Thymus (tissue), 11 donors: ENCODE measurements at regions not wholly inside any gene's neighbourhood (a gene's known extent, or its start where the extent isn't known, plus 50 kb on each side); places are given as distances from the start of the nearest gene placed in this dataset.

Experiments used
- DNase-seq, 9 donors: peaks; one replicate each; pipeline ENCODE4 v3.0.0-alpha.2; 2013; ENCODE audit warnings: low spot score in 9 of 9, low read depth in 6 of 9, missing footprints in 1 of 9
- H3K27ac ChIP-seq, 2 donors: one replicate each; pipeline ENCODE4 v1.5.1; 2013; ENCODE audit warnings: control low read depth in 1 of 2, low read depth in 1 of 2, low read length in 1 of 2, mild to moderate bottlenecking in 1 of 2, moderate library complexity in 1 of 2
- H3K27me3 ChIP-seq, 2 donors: one replicate each; pipeline ENCODE4 v1.5.1; 2013; ENCODE audit warnings: low read length in 1 of 2; ENCODE audit not compliant: control insufficient read depth in 2 of 2, insufficient read depth in 1 of 2
- H3K36me3 ChIP-seq, 2 donors: one replicate each; pipeline ENCODE4 v1.5.1; 2013; ENCODE audit warnings: low read length in 1 of 2, mild to moderate bottlenecking in 1 of 2, moderate library complexity in 1 of 2; ENCODE audit not compliant: control insufficient read depth in 2 of 2, insufficient read depth in 2 of 2
- H3K4me1 ChIP-seq, 2 donors: one replicate each; pipeline ENCODE4 v1.5.1; 2013; ENCODE audit warnings: low read length in 2 of 2; ENCODE audit not compliant: control insufficient read depth in 2 of 2, insufficient read depth in 2 of 2
- H3K4me3 ChIP-seq, 2 donors: one replicate each; pipeline ENCODE4 v1.5.1; 2013; ENCODE audit warnings: low read length in 2 of 2, control low read depth in 1 of 2, mild to moderate bottlenecking in 1 of 2
- H3K9me3 ChIP-seq, 2 donors: one replicate each; pipeline ENCODE4 v1.5.1; 2013; ENCODE audit warnings: low read length in 1 of 2, mild to moderate bottlenecking in 1 of 2; ENCODE audit not compliant: control insufficient read depth in 2 of 2, insufficient read depth in 1 of 2
- WGBS: extraction: QIAGEN DNeasy Blood & Tissue Kit; methylation state at CpG from one replicate; pipeline ENCODE4 v1.1.7; 2013; 5-methylcytosine and 5-hydroxymethylcytosine counted together
- donor health status: healthy.

GRCh38 chr4:165584916-165585315, 206.1 kb downstream of the CPE start:
- DNase-seq, result no peak
- Histone ChIP-seq H3K9me3 (no peaks in the 10 kb centered on the region), H3K4me3 (no peak overlapping the region), H3K4me1 (no peaks in the 10 kb centered on the region), H3K36me3 (no peaks in the 10 kb centered on the region), H3K27ac (no peak overlapping the region), H3K27me3 (no peaks in the 10 kb centered on the region)

DNA sequence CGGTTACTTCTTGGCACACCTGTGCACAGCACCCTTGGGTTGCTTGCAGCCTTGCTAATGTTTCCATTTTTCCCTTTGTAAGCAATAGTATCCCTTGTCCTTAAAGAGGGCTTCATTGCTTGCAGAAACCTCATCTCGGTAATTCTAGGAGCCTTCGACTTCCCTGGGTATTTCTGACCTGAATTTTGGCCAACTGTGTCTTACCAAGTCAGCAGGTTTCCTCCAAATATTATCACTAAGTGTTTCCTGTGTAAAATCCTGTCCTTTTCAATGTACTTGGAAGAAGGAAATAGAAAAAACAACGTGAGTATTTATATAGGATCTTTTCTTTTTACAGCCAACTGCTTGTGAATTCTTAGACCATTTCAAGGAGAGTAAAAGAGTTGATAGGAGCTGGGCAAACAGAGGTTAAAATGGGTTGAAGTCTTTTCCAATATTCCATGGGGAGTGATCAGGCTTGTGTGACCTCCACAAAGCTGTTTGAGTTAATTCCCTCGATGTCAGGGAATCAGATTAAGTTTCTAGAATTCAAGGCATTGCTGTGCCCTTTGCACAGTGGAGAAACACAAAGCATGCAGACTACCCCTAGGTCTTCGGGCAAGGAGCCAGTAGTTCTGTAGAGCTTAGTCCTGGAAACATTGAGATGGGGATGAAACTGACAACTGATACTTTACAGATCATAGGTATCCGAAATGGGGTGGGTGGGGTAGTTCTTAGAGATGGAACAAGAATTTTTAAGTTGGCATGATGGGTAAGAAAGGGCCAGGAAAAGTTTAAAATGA, 209.9 kb downstream of the CPE start:
- no peak for DNase-seq
- WGBS, result 85% methylated on average over 7 of the region's 7 CpGs
- H3K9me3 ChIP-seq, result no peaks in the 10 kb centered on the region

GRCh38 chr4:165592386-165592785, 213.6 kb downstream of the CPE start:
- Histone ChIP-seq H3K4me3 (no peak overlapping the region), H3K27me3 (no peaks in the 10 kb centered on the region), H3K27ac (no peak overlapping the region), H3K4me1 (no peaks in the 10 kb centered on the region), H3K9me3 (no peaks in the 10 kb centered on the region), H3K36me3 (no peaks in the 10 kb centered on the region)
- 87% methylated on average over 2 of the region's 2 CpGs for WGBS
- no peak for DNase-seq

More for the DNA sequence above, 209.9 kb downstream of the CPE start:
- Histone ChIP-seq H3K4me3 (no peak overlapping the region), H3K36me3 (no peaks in the 10 kb centered on the region), H3K27me3 (no peaks in the 10 kb centered on the region), H3K4me1 (no peaks in the 10 kb centered on the region), H3K27ac (no peak overlapping the region)

DNA sequence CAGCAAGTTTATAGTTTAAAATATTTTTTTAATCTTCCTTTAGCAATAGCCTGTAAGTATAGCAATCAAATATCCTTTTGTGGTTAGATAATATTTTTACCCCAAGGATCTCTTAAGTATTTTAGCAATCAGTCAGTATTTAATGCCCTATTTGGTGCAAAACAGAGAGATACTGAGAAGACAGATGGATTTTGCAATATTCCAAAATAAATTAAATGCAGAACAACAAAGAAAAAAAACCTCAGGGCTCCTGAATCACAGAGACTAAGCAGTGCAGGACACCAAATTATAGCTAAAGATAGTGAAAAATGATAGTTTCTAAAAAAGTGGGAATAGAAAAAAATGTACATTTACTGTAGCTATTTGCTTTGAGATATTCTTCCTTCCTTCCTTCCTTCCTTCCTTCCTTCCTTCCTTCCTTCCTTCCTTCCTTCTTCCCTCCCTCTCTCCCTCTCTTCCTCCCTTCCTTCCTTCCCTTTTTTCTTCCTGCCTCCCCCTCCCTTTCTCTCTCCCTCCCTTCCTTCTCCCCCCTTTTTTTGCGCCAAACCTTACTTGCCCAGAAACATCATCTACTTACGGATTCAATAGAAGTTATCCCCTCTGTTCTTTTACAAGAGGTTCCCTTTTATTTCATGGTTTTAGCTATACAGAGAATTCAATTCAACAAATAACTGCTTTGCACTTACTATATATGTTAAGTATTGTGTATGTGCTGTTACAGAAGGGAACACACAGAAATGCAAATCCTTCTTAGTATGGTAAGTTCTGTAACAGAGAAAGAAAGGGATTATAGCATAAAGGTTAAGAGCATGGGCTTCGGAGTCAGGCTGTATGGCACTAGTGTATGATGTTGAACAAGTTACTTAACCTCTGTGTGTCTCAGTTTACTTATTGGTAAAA, 219.0 kb downstream of the CPE start:
- no peak overlapping the region for H3K27ac ChIP-seq
- no peaks in the 10 kb centered on the region for H3K4me1 ChIP-seq
- no peak overlapping the region for H3K4me3 ChIP-seq
- H3K27me3 ChIP-seq, result no peaks in the 10 kb centered on the region
- 96% methylated on average over 3 of the region's 3 CpGs for WGBS
- DNase-seq, result no peak
- no peaks in the 10 kb centered on the region for H3K9me3 ChIP-seq
- no peaks in the 10 kb centered on the region for H3K36me3 ChIP-seq

GRCh38 chr4:165600959-165601683, 222.3 kb downstream of the CPE start:
- WGBS, result 8% methylated on average over 4 of the region's 4 CpGs
- Histone ChIP-seq H3K27me3 (no peaks in the 10 kb centered on the region), H3K4me1 (no peaks in the 10 kb centered on the region), H3K36me3 (no peaks in the 10 kb centered on the region), H3K4me3 (no peak overlapping the region), H3K27ac (no peak overlapping the region), H3K9me3 (no peaks in the 10 kb centered on the region)
- no peak for DNase-seq

- no peak for DNase-seq
- H3K36me3 ChIP-seq, result no peaks in the 10 kb centered on the region
- no peaks in the 10 kb centered on the region for H3K9me3 ChIP-seq
- no peak overlapping the region for H3K4me3 ChIP-seq
- no peaks in the 10 kb centered on the region for H3K4me1 ChIP-seq
- H3K27me3 ChIP-seq, result no peaks in the 10 kb centered on the region
- no peak overlapping the region for H3K27ac ChIP-seq
- 39% methylated on average over 4 of the region's 4 CpGs for WGBS
Observed at GRCh38 chr4:165602621-165603020, 223.8 kb downstream of the CPE start.

- no peak overlapping the region for H3K27ac ChIP-seq
- H3K9me3 ChIP-seq, result no peaks in the 10 kb centered on the region
- no peak overlapping the region for H3K4me3 ChIP-seq
- no peak for DNase-seq
- H3K4me1 ChIP-seq, result no peaks in the 10 kb centered on the region
- no peaks in the 10 kb centered on the region for H3K36me3 ChIP-seq
- 81% methylated on average over 2 of the region's 2 CpGs for WGBS
- no peaks in the 10 kb centered on the region for H3K27me3 ChIP-seq
Observed at GRCh38 chr4:165604181-165604580, 225.4 kb downstream of the CPE start.

DNA sequence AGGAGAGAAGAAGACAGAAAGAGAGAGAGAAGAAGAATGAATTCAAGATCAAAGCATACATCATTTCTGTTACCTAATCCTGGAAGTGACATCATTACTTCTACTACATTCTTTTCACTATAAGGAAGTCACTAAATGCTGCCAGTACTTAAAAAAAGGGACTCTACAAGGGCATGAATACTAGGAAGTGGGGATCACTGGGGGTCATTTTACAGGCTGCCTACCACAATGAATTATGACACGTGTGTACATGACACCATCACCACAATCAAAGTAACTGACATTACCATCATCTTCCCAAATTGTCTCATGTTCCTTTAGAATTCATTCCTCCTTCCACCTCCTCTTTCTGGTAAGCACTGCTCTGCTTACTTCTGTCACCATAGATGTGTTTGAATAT, 227.0 kb downstream of the CPE start:
- Histone ChIP-seq H3K9me3 (no peaks in the 10 kb centered on the region), H3K36me3 (no peaks in the 10 kb centered on the region), H3K4me1 (no peaks in the 10 kb centered on the region), H3K27ac (no peak overlapping the region), H3K27me3 (no peaks in the 10 kb centered on the region), H3K4me3 (no peak overlapping the region)
- 80% methylated on average over 1 of the region's 1 CpG for whole genome bisulfite sequencing
- no peak for DNase-seq
